Endothelial cell (in vitro differentiated cells): ENCODE measurements at regions not wholly inside any gene's neighbourhood (a gene's known extent, or its start where the extent isn't known, plus 50 kb on each side); places are given as distances from the start of the nearest gene placed in this dataset.

Experiments used
- DNase-seq: peaks from one replicate; pipeline ENCODE4 v3.0.0; 2021; ENCODE audit warnings: low spot score
- H3K27ac Mint-ChIP-seq: one replicate; pipeline ENCODE4 v1.8.0; 2021; ENCODE audit warnings: mixed read lengths, inconsistent platforms; ENCODE audit not compliant: unreplicated experiment
- H3K27me3 Mint-ChIP-seq: one replicate; pipeline ENCODE4 v1.8.0; 2021; ENCODE audit warnings: mild to moderate bottlenecking, moderate library complexity, mixed read lengths, inconsistent platforms; ENCODE audit not compliant: unreplicated experiment
- H3K36me3 Mint-ChIP-seq: one replicate; pipeline ENCODE4 v1.8.0; 2021; ENCODE audit warnings: mild to moderate bottlenecking, low read depth, mixed read lengths, inconsistent platforms; ENCODE audit not compliant: unreplicated experiment
- H3K4me1 Mint-ChIP-seq: one replicate; pipeline ENCODE4 v1.8.0; 2021; ENCODE audit warnings: mild to moderate bottlenecking, mixed read lengths, inconsistent platforms; ENCODE audit not compliant: unreplicated experiment
- H3K4me3 Mint-ChIP-seq: one replicate; pipeline ENCODE4 v1.8.0; 2021; ENCODE audit warnings: mild to moderate bottlenecking, mixed read lengths, inconsistent platforms; ENCODE audit not compliant: unreplicated experiment
- H3K9me3 Mint-ChIP-seq: one replicate; pipeline ENCODE4 v1.8.0; 2021; ENCODE audit warnings: mixed read lengths, inconsistent platforms; ENCODE audit not compliant: unreplicated experiment
- CTCF ChIP-seq: fragments of 200-600 bp; sonication (generic); IDR thresholded peaks from one replicate; pipeline ENCODE4 v1.5.0; 2021; ENCODE audit warnings: antibody characterized with exemption; ENCODE audit not compliant: unreplicated experiment

- no peak for DNase-seq
- Mint-ChIP-seq H3K36me3 (peaks cover 7% of the 10 kb centered on the region), H3K9me3 (peaks cover 38% of the 10 kb centered on the region), H3K4me3 (no peak overlapping the region), H3K4me1 (no peaks in the 10 kb centered on the region), H3K27me3 (peaks cover 12% of the 10 kb centered on the region), H3K27ac (no peak overlapping the region)
- TF ChIP-seq CTCF: no peak
Observed at GRCh38 chr16:35639233-35640205, 2180.1 kb downstream of the TP53TG3F start.

- Mint-ChIP-seq H3K4me1 (no peaks in the 10 kb centered on the region), H3K4me3 (no peak overlapping the region), H3K27ac (no peak overlapping the region), H3K36me3 (peaks cover 7% of the 10 kb centered on the region), H3K27me3 (peaks cover 12% of the 10 kb centered on the region), H3K9me3 (peaks cover 39% of the 10 kb centered on the region)
- no peak for TF ChIP-seq CTCF
- no peak for DNase-seq
Observed at GRCh38 chr16:35642322-35642835, 2183.0 kb downstream of the TP53TG3F start.

GRCh38 chr16:35651841-35652240, 2192.4 kb downstream of the TP53TG3F start:
- Mint-ChIP-seq H3K36me3 (no peaks in the 10 kb centered on the region), H3K4me3 (no peak overlapping the region), H3K27me3 (no peaks in the 10 kb centered on the region), H3K27ac (no peak overlapping the region), H3K9me3 (peaks cover 5% of the 10 kb centered on the region), H3K4me1 (no peaks in the 10 kb centered on the region)
- no peak for DNase-seq
- no peak for TF ChIP-seq CTCF

- no peak overlapping the region for H3K27ac Mint-ChIP-seq
- no peak for DNase-seq
- peaks cover 4% of the 10 kb centered on the region for H3K9me3 Mint-ChIP-seq
- H3K4me3 Mint-ChIP-seq: no peak overlapping the region
- H3K36me3 Mint-ChIP-seq: no peaks in the 10 kb centered on the region
- no peaks in the 10 kb centered on the region for H3K4me1 Mint-ChIP-seq
- no peaks in the 10 kb centered on the region for H3K27me3 Mint-ChIP-seq
- TF ChIP-seq CTCF: no peak
Observed at GRCh38 chr16:35664091-35664693, 2204.8 kb downstream of the TP53TG3F start.
